ENCODE measurements at regions not wholly inside any gene's neighbourhood (a gene's known extent, or its start where the extent isn't known, plus 50 kb on each side); places are given as distances from the start of the nearest gene placed in this dataset.

- Mint-ChIP-seq H3K27me3 (no peaks in the 10 kb centered on the region), H3K4me1 (no peaks in the 10 kb centered on the region), H3K9me3 (no peaks in the 10 kb centered on the region), H3K4me3 (no peak overlapping the region), H3K36me3 (no peaks in the 10 kb centered on the region), H3K27ac (no peak overlapping the region)
- DNase-seq = no peak
Measured at GRCh38 chr5:93273176-93273575, 307.8 kb downstream of the NR2F1-AS1 start.

- Mint-ChIP-seq H3K27me3 (no peaks in the 10 kb centered on the region), H3K9me3 (no peaks in the 10 kb centered on the region), H3K36me3 (no peaks in the 10 kb centered on the region), H3K4me1 (no peaks in the 10 kb centered on the region), H3K27ac (no peak overlapping the region), H3K4me3 (no peak overlapping the region)
- DNase-seq = no peak
Measured at GRCh38 chr5:93272108-93272507, 308.9 kb downstream of the NR2F1-AS1 start.

- H3K4me3 Mint-ChIP-seq = no peak overlapping the region
- no peak for DNase-seq
- H3K27ac Mint-ChIP-seq = no peak overlapping the region
- no peaks in the 10 kb centered on the region for H3K36me3 Mint-ChIP-seq
- no peaks in the 10 kb centered on the region for H3K4me1 Mint-ChIP-seq
- H3K27me3 Mint-ChIP-seq = no peaks in the 10 kb centered on the region
- H3K9me3 Mint-ChIP-seq = no peaks in the 10 kb centered on the region
Measured at GRCh38 chr5:93267736-93268135, 313.3 kb downstream of the NR2F1-AS1 start.

- Mint-ChIP-seq H3K4me3 (no peak overlapping the region), H3K27ac (no peak overlapping the region), H3K27me3 (no peaks in the 10 kb centered on the region), H3K9me3 (no peaks in the 10 kb centered on the region), H3K36me3 (no peaks in the 10 kb centered on the region), H3K4me1 (no peaks in the 10 kb centered on the region)
- DNase-seq = no peak
Measured at GRCh38 chr5:93267276-93267675, 313.7 kb downstream of the NR2F1-AS1 start.

- Mint-ChIP-seq H3K27ac (no peak overlapping the region), H3K4me1 (no peaks in the 10 kb centered on the region), H3K4me3 (no peak overlapping the region), H3K36me3 (no peaks in the 10 kb centered on the region), H3K27me3 (peaks cover 4% of the 10 kb centered on the region), H3K9me3 (no peaks in the 10 kb centered on the region)
- no peak for DNase-seq
Measured at GRCh38 chr5:93257616-93258015, 323.4 kb downstream of the NR2F1-AS1 start.

GRCh38 chr5:93255796-93256195 lies 325.2 kb downstream of the NR2F1-AS1 start:
- H3K9me3 Mint-ChIP-seq = no peaks in the 10 kb centered on the region
- no peak for DNase-seq
- H3K27ac Mint-ChIP-seq = no peak overlapping the region
- H3K27me3 Mint-ChIP-seq = peaks cover 4% of the 10 kb centered on the region
- no peaks in the 10 kb centered on the region for H3K4me1 Mint-ChIP-seq
- no peak overlapping the region for H3K4me3 Mint-ChIP-seq
- H3K36me3 Mint-ChIP-seq = no peaks in the 10 kb centered on the region

GRCh38 chr5:93252165-93252564 lies 328.9 kb downstream of the NR2F1-AS1 start:
- no peak for DNase-seq
- no peaks in the 10 kb centered on the region for H3K36me3 Mint-ChIP-seq
- no peaks in the 10 kb centered on the region for H3K4me1 Mint-ChIP-seq
- H3K27me3 Mint-ChIP-seq = peaks cover 4% of the 10 kb centered on the region
- no peaks in the 10 kb centered on the region for H3K9me3 Mint-ChIP-seq
- no peak overlapping the region for H3K27ac Mint-ChIP-seq
- H3K4me3 Mint-ChIP-seq = no peak overlapping the region

- no peaks in the 10 kb centered on the region for H3K9me3 Mint-ChIP-seq
- no peaks in the 10 kb centered on the region for H3K4me1 Mint-ChIP-seq
- H3K4me3 Mint-ChIP-seq = no peak overlapping the region
- no peak for DNase-seq
- H3K27me3 Mint-ChIP-seq = peaks cover 4% of the 10 kb centered on the region
- no peak overlapping the region for H3K27ac Mint-ChIP-seq
- no peaks in the 10 kb centered on the region for H3K36me3 Mint-ChIP-seq
Measured at GRCh38 chr5:93251347-93251746, 329.7 kb downstream of the NR2F1-AS1 start.

GRCh38 chr5:93250424-93250823 lies 330.6 kb downstream of the NR2F1-AS1 start:
- H3K9me3 Mint-ChIP-seq = no peaks in the 10 kb centered on the region
- no peak overlapping the region for H3K27ac Mint-ChIP-seq
- H3K27me3 Mint-ChIP-seq = peaks cover 4% of the 10 kb centered on the region
- no peak overlapping the region for H3K4me3 Mint-ChIP-seq
- no peak for DNase-seq
- H3K4me1 Mint-ChIP-seq = no peaks in the 10 kb centered on the region
- no peaks in the 10 kb centered on the region for H3K36me3 Mint-ChIP-seq

GRCh38 chr5:93249651-93250289 lies 331.2 kb downstream of the NR2F1-AS1 start:
- Mint-ChIP-seq H3K36me3 (no peaks in the 10 kb centered on the region), H3K27ac (no peak overlapping the region), H3K9me3 (no peaks in the 10 kb centered on the region), H3K4me1 (no peaks in the 10 kb centered on the region), H3K27me3 (peaks cover 4% of the 10 kb centered on the region), H3K4me3 (no peak overlapping the region)
- no peak for DNase-seq

GRCh38 chr5:93247105-93247504 lies 333.9 kb downstream of the NR2F1-AS1 start:
- Mint-ChIP-seq H3K36me3 (no peaks in the 10 kb centered on the region), H3K27me3 (no peaks in the 10 kb centered on the region), H3K27ac (no peak overlapping the region), H3K4me3 (no peak overlapping the region), H3K4me1 (no peaks in the 10 kb centered on the region), H3K9me3 (no peaks in the 10 kb centered on the region)
- DNase-seq = no peak

GRCh38 chr5:93246090-93246855 lies 334.7 kb downstream of the NR2F1-AS1 start:
- Mint-ChIP-seq H3K27me3 (no peaks in the 10 kb centered on the region), H3K36me3 (no peaks in the 10 kb centered on the region), H3K27ac (no peak overlapping the region), H3K4me3 (no peak overlapping the region), H3K9me3 (no peaks in the 10 kb centered on the region), H3K4me1 (no peaks in the 10 kb centered on the region)
- DNase-seq = no peak

- no peak overlapping the region for H3K4me3 Mint-ChIP-seq
- DNase-seq = no peak
- no peaks in the 10 kb centered on the region for H3K27me3 Mint-ChIP-seq
- H3K4me1 Mint-ChIP-seq = no peaks in the 10 kb centered on the region
- H3K9me3 Mint-ChIP-seq = no peaks in the 10 kb centered on the region
- H3K36me3 Mint-ChIP-seq = no peaks in the 10 kb centered on the region
- H3K27ac Mint-ChIP-seq = no peak overlapping the region
Measured at GRCh38 chr5:93245226-93245625, 335.8 kb downstream of the NR2F1-AS1 start.

- no peaks in the 10 kb centered on the region for H3K9me3 Mint-ChIP-seq
- H3K27me3 Mint-ChIP-seq = no peaks in the 10 kb centered on the region
- H3K36me3 Mint-ChIP-seq = no peaks in the 10 kb centered on the region
- DNase-seq = no peak
- no peak overlapping the region for H3K4me3 Mint-ChIP-seq
- H3K27ac Mint-ChIP-seq = no peak overlapping the region
- no peaks in the 10 kb centered on the region for H3K4me1 Mint-ChIP-seq
Measured at GRCh38 chr5:93243481-93243880, 337.5 kb downstream of the NR2F1-AS1 start.

- no peak for DNase-seq
- Mint-ChIP-seq H3K4me1 (no peaks in the 10 kb centered on the region), H3K27me3 (no peaks in the 10 kb centered on the region), H3K36me3 (no peaks in the 10 kb centered on the region), H3K27ac (no peak overlapping the region), H3K9me3 (no peaks in the 10 kb centered on the region), H3K4me3 (no peak overlapping the region)
Measured at GRCh38 chr5:93240228-93240834, 340.7 kb downstream of the NR2F1-AS1 start.

Data from activated naive CD8-positive, alpha-beta T cell treated with anti-CD3 and anti-CD28 coated beads for 36 hours (primary cell).